ENCODE measurements at regions not wholly inside any gene's neighbourhood (a gene's known extent, or its start where the extent isn't known, plus 50 kb on each side); places are given as distances from the start of the nearest gene placed in this dataset.

GRCh38 chr3:105199217-105199616 is 167.5 kb upstream of the ALCAM start:
- no peak for DNase-seq

DNA sequence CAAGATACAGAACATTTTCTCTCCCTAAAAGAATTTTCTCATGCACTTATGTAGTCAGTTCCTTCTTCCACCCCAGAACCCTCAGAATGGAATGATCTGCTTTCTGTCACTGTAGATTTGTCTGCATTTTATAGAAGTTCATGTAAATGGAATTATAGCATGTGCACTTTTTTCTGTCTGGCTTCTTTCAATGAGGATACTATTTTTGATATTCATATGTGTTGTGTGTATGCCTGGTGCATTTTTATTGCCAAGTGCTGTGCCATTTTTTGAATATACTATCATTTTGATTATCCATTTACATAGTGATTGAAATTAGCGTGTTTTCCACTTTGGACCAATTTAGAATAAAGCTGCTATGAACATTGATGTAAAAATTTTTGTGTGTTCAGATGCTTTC is 156.6 kb upstream of the ALCAM start:
- no peak for DNase-seq

DNA sequence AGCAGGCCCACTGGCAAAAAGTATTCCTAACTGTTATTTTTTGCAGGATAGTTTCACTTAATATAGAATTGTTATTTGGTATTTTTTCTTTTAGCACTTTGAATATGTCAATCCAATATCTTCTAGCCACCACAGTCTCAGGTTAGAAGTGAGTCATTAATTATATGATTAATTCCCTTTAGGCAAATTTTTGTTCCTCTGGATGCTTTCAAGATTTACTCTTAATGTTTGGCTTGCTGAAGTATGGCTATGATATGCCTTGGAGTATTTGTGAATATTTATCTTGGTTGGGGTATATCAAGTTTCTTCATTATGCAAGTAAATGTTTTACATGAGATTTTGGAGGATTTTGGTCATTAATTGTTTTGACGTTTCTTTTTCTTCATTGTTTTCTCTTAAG is 152.1 kb upstream of the ALCAM start:
- no peak for DNase-seq

- no peak for DNase-seq
Observed at GRCh38 chr3:105222568-105223093, 144.1 kb upstream of the ALCAM start.

GRCh38 chr3:105223815-105224214 is 142.9 kb upstream of the ALCAM start:
- no peak for DNase-seq

- no peak for DNase-seq
Observed at GRCh38 chr3:105228696-105229095, 138.0 kb upstream of the ALCAM start.

DNA sequence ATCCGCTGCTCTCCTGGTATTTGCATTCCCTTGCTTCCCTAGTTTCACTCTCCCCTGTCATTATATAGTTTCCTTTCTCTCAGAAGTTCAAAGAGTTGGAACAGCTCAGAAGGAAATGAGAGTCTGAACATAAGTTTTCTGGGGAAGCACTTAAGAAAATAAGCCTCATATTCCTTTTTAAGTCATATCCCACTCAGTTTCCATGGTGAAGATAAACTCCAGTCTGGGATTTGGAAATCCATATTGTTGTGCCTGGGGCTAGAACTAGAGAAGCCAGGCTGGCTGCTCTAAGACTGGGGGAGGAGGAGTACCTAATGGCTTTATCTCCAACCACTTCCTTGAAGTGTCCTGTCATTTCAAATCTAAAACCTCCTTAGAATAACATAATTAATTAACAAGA is 134.2 kb upstream of the ALCAM start:
- DNase-seq, result no peak

- no peak for DNase-seq
Observed at GRCh38 chr3:105233010-105233409, 133.7 kb upstream of the ALCAM start.

DNA sequence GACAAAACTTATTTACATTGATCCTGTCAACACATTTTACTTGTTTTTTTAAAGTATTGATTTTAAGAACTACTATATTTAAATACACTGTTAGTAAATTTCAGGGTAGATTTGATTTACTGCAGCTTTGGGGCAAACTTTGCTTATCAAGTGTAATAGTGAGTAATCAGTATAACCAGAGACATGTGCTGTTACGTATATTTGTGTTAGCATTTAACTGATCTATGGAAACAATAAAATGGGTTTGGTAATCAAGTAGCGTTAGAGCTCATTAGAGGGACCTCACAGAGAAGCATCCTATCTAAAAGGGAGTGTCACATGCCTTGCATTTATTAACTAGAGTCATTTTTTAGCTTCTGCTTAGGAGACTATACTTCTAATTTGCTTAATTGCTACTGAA is 131.5 kb upstream of the ALCAM start:
- no peak for DNase-seq

GRCh38 chr3:105235785-105236184 is 130.9 kb upstream of the ALCAM start:
- no peak for DNase-seq

DNA sequence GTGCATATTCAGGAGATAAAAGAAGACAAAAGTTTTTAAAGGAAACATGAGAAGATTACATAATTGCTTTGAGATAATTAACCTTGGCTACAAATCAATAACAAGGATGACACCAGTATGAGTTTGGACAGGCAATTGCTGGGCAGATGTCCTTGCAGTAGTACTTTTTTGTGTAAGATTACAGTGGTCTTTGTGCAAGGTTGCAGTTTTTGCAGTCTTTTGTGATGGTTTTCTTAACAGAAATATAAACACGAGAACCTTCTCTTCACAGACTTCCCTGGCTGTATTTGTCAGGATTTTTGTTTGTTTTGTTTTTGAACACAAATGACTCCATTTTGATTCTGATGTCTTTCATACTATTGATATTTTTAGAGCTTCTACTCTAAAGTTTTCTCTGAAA is 128.3 kb upstream of the ALCAM start:
- no peak for DNase-seq

DNA sequence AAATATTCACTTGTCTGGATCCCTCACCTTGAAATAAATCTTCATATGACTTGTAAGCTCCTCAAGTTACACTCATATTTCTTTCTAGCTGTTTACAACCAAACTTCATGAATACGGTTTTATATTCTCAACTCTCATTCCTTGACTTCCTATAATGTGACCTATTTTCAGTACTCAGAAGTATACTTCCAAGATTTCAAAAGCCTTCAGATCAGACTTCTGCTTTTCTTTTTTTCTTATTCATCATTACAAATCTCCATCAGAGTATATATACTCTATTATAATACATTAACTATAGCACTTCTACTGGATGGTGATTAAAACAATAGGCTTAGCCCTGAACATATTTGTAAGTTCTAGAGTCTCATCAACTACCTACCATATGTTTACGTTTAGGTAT is 123.6 kb upstream of the ALCAM start:
- no peak for DNase-seq

GRCh38 chr3:105246536-105246935 is 120.2 kb upstream of the ALCAM start:
- DNase-seq, result no peak

DNA sequence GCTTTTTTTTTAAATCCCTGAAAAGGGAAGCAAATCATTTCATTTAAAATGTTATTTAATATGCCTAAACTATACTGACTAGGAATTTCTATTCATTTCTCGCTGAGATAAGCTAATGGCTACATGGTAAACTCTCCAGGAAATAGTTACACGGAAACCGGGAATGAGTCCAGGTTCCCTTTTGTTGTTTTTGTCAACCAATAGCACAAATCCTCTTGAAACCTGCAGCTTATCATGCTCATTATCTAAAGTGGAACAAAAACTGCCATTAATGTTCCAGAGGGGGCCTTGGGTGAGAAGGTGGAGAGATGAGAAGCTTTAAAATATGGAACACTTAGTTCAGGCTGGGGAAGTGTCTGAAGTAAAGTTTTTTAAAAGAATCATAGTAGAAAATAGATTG is 113.5 kb upstream of the ALCAM start:
- DNase-seq, result peak; percentile 49

DNA sequence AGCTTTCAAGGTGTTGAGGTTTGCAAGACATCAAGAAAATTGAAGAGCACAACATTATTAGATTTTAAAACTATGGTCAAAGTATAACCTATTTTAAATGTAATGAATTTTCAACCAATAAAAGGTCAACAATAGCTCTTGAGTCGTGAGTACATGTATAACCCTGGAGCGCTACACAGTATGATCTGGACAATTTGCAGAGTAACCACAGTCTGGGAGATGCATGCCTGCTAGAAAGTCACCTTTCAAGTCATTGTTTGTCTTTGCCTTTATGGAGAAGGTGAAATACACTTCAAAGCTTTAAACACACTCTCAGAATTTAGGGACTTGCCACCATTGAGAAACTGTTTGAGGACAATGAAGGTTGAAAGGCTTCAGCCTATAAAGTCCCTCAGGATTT is 112.6 kb upstream of the ALCAM start:
- no peak for DNase-seq

GRCh38 chr3:105255350-105255749 is 111.4 kb upstream of the ALCAM start:
- DNase-seq, result no peak

DNA sequence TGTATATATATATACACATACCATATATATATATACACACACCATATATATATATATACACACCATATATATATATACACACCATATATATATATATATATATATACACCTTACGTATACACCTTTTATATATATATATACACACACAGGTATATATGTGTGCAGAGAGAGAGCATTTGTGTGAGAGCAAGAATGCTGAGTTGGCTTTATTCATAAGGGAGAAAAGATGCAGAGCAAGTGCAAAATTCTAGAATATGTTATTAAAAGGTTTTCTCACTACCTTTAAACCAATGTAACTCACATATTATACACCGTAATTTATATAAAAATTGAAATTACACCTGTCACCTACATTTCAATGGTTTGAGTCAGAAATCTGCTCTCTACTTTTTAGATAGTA is 107.2 kb upstream of the ALCAM start:
- DNase-seq, result no peak

DNA sequence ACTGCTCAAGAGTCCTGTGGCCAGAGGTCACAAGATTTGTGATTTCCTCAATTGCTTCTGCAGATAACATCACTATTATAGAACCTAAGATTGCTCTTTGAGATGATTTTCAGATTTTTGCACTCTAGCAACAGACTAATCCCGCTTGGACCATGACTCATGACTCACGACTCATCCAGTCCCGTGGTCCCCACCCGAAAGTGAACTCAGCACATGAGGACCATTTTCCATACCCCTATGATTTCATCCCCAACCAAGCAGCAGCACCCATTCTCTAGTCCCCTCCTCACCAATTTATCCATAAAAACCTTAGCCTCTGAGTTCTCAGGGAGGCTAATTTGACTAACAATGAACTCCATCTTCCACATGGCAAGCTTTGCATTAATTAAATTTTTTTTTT is 106.3 kb upstream of the ALCAM start:
- DNase-seq, result no peak

DNA sequence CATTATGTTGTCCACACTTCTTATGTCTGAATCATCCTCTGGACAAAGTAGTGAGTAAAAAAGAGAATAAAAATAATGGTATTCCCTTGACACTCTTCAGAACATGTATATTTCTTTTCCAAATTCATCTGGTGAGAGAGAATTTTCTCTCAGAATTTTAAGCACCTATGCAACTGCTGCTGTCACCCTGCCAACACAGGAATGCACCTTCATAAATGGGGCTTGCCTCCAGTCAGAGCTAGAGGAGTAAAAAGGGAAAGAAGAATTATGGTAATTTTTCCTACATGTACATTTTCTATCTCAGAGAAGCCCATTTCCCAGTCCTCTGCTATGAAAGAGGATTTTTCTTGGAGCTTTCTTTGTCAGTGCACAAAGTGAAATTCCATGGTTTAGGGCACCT is 92.2 kb upstream of the ALCAM start:
- no peak for DNase-seq

- no peak for DNase-seq
Observed at GRCh38 chr3:105274958-105275357, 91.8 kb upstream of the ALCAM start.

DNA sequence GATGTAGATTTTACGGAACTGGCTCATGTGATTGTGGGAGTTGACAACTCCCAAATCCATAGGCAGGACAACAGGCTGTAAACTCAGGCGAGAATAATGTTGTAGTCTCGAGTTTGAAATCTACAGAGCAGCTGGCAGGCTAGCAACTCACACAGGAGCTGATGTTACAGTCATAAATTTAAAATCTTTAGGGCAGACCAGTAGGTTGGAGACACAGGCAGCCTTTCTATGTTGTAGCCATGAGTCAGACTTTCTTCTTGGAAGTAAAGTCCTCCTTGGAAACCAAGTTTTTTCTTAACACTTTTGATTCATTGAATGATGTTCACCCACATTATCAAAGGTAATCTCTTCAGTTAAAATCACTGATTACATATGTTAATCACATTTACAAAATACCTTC is 89.1 kb upstream of the ALCAM start:
- no peak for DNase-seq

GRCh38 chr3:105278688-105279087 is 88.0 kb upstream of the ALCAM start:
- DNase-seq, result no peak

DNA sequence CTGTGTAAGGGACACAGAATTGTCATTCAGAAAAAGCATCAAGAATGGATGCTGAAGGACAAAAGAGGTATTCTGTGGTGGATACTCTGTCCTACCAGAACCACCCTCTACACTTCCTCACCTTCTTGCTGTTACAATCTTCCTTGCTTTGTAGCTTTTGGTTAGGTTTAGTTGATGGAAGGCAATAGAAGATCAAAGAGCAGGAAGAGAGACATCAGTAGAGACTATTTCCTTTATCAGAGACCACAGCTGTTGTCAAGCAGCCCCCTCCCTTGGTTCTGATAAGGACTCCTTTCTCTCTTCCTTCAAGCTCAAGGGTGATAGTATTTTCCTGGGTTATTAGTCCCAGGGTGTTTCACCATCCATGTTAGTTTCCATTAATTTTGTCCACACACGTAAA is 84.7 kb upstream of the ALCAM start:
- no peak for DNase-seq

GRCh38 chr3:105284876-105285275 is 81.8 kb upstream of the ALCAM start:
- DNase-seq, result no peak

DNA sequence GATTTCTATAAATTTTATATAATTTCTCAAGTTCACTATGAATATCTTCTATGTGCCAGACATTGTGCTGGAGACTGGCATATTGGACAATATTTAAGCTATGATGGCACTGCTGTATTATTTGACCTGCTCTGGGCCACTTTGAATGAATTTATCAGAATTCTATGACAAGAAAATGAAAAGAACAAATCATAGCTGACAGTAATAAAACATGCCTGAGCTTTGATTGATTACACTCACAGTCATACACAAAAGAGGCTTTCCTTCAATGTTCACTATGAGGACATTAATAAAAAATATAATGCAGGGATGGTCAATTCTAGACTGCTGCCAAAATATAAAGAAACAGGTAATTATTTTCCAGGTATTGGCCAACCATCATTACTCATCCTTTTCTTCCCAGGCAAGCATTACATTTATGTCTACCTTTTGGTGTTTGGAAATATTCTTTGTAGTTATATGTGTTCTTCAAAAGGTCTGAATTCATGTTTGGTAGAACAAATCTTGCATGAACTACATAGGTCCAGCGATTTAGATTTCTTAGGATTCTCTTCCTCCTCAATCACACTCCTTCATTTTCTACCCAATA is 81.0 kb upstream of the ALCAM start:
- DNase-seq, result no peak

- DNase-seq, result no peak
Observed at GRCh38 chr3:105293441-105293840, 73.3 kb upstream of the ALCAM start.

Data from NCI-H1436 (cell line).